Stimulated activated naive CD8-positive, alpha-beta T cell treated with anti-CD3 and anti-CD28 coated beads, Interleukin-15, Interleukin-2, amounts not matched to agents 100 U/mL and 50 U/mL, for 24 hours (primary cell): ENCODE measurements at regions not wholly inside any gene's neighbourhood (a gene's known extent, or its start where the extent isn't known, plus 50 kb on each side); places are given as distances from the start of the nearest gene placed in this dataset.

Experiments used
- ATAC-seq: fragments of 150-1000 bp; cut with Tn5 transposase; one replicate; pipeline ENCODE4 v1.10.0; 2021
- DNase-seq: peaks from one replicate; pipeline ENCODE4 v3.0.0; 2021

DNA sequence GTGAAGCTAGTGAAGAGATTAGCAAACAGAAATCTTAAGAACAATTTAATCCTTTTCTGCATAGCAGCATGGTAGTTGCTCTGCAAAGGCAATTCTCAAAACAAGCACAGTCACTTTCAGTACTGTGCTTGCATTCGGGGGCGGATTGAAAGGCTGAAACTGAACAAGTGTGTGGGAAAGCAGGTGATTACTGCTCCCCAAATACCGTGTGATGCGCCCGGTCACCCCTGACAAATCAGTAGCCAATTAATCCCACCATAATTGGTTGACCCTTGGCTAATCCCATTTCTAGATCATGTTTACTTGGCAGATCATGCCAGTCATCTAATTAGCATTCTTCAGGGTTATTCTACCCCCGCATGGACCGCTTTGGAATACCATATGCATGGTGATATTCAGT lies 76.5 kb upstream of the ADRB1 start:
- no peak for DNase-seq
- no peak for ATAC-seq

- ATAC-seq (no peak), DNase-seq (no peak)
Observed at GRCh38 chr10:113970641-113971040, 73.0 kb upstream of the ADRB1 start.

GRCh38 chr10:113971349-113971973 lies 72.2 kb upstream of the ADRB1 start:
- DNase-seq (no peak), ATAC-seq (no peak)

DNA sequence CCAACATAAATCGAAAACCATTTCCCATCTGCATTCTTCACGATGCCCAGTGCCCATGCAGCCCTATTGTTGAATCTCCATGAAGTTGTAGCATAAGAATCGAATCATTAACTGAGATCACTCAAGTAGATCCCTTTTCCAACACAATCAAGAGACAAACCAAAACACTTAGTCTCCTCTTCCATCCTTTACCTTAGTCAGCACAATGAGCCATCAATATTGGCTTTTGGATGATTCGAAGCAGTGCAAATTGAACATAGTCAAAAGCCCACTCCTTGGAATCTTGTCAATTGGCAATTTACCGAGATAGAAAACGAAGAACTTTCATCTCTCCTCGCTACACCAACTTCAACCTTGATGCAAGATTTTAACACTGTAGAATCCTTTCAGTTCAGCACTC lies 66.5 kb upstream of the ADRB1 start:
- ATAC-seq (no peak), DNase-seq (no peak)

DNA sequence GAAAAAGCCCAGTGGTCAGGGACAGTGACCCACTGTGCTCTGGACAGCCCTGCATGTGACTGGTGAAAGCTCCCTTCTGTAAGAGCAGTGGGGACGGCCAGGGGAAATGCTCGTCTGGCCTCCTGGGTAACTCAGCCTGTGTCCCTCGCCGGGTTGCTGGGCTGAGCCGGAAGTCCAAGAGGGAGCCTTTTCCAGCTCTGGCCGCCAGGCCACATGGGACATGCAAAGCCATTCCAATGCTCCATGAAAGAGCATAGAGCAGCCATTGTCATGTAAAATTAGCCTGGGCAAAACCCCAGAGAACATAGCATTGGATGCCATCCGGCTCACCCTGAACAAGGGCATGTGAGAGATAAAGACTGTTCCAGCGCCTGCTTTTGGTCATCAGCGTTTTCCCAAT lies 64.9 kb upstream of the ADRB1 start:
- no peak for ATAC-seq
- DNase-seq: no peak

DNA sequence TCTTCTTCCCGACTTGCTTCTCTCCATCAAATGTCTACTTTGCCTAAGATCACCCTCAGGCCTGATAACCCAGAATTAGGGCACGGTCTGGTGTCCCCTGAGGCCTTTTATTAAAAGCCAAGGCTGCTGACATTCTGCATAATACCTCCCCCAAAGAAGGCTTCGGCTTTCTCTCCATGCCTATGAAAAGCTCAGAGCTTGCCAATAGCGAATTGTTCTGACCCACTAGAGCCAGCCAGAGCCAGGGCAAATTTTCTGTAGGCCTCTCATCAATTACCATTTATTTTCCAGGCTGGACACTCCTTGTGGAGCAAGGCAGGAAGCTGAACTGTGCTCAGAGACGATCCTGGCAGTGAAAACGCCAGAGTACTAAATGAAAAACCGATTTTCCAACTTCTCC lies 64.3 kb upstream of the ADRB1 start:
- ATAC-seq: no peak
- DNase-seq: no peak

GRCh38 chr10:113980408-113981087 lies 63.1 kb upstream of the ADRB1 start:
- ATAC-seq: no peak
- DNase-seq: no peak

DNA sequence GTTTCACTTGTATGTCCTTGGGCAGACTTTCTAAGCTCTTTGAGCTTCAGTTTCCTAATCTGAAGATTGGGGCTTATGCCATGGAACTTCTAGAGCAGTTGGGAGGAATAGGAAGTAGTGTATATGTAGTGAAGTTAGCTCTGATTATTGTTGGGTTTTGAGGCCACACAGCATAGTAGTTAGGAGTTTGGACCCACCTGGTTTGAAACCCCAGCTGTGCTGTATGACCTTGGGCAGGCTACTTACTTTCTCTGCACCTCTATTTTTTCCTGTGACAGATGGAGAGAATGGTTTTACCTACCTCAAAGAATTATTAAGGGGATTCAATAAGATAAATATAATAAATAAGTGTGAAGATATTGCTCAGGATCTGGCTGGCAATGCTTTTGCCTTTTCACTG lies 61.4 kb upstream of the ADRB1 start:
- no peak for ATAC-seq
- DNase-seq: no peak

DNA sequence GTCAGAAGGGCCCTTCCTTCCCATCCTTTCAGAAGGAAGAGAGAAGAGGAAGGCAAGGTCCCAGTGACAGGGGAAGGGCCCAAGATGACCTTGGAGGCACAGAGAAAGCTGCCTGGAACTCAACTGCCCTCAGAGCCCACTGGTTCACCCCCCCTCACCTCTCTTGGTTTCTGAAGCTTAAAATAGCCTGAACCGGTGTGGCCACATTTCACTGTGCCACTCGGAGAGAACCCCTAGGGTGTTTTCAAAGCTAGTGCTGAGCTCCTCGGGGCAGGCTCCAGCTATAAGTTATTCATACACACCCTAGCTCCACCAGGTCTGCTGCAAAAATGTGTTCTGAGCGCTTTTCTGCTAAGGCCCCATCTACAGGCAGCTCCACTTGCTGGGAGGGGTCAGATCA lies 60.9 kb upstream of the ADRB1 start:
- ATAC-seq (no peak), DNase-seq (no peak)

DNA sequence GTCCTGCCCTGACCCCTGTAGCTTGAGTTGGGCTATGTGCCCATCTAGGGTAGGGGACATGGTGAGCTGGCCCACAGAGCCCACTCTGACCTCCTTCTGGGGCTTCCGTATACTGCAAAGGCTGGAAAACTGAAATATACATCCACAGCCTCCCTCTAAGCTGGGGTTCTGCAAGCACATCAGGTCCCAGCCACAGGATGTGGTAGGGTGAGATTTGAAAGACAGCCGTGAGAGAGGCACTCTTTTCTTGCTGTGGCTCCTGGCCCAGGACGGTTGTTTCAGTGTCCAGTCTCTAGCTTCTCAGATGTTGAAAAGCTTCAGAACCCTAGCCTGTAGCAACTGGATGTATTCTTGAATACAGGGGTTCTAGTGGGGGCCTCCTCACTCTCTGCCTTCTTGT lies 60.1 kb upstream of the ADRB1 start:
- no peak for ATAC-seq
- DNase-seq: no peak

GRCh38 chr10:113985297-113985844 lies 58.3 kb upstream of the ADRB1 start:
- DNase-seq (no peak), ATAC-seq (no peak)

GRCh38 chr10:113986316-113986715 lies 57.4 kb upstream of the ADRB1 start:
- ATAC-seq (no peak), DNase-seq (no peak)

DNA sequence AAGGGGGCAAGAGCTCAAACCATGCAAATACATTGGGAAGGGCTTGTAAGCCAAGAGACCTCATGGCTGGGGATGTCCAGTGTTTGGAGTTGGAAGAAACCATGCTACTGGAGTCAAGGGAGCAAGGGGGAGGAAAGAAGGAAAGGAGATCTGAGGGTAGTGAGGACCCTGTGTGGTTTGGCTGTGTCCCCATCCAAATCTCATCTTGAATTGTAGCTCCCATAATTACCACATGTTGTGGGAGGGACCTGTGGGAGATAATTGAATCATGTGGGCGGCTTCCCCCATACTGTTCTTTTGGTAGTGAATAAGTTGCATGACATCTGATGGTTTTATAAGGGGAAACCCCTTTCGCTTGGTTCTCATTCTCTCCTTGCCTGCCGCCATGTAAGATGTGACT lies 56.5 kb upstream of the ADRB1 start:
- no peak for DNase-seq
- no peak for ATAC-seq

DNA sequence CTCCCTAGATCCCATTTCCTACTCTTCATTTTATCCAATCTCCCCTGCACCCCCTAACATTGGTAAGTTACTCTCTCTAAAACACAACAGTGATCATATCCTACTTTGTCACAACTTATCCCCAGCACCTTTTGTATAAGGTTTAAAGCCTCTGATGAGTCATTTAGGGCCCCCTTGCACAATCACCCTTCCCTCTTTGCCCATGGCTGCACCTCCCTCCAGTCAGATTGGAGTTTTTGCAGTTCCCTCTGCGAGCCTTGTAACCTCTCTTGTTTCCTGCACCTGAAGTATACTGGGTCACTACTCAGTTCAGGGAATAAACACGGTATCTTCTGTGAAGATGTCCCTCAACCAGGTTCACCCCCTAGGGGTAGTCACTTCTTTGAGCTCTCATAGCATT lies 55.9 kb upstream of the ADRB1 start:
- ATAC-seq: no peak
- peak; percentile 12 for DNase-seq

DNA sequence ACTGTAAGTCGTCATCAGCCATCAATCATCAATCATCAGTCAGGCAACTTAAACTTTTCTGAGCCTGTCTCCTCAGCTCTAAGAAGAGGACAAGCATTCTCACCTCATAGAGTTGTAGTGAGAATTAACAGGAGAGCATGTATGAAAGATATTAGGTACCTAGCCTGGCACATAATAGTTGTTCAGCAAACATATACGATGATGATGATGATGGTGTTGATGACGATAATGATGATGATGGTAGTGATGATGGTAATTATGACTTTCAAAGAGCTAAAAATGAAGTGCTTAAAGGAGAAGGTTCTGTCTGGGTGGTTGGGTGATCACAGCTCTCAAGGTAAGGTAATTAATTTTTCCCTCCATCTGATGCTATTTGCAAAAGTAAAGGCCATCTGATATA lies 55.1 kb upstream of the ADRB1 start:
- no peak for DNase-seq
- ATAC-seq: no peak

- peak; percentile 63 for DNase-seq
- ATAC-seq: peak; percentile 33
Observed at GRCh38 chr10:113991091-113991860, 52.4 kb upstream of the ADRB1 start.

DNA sequence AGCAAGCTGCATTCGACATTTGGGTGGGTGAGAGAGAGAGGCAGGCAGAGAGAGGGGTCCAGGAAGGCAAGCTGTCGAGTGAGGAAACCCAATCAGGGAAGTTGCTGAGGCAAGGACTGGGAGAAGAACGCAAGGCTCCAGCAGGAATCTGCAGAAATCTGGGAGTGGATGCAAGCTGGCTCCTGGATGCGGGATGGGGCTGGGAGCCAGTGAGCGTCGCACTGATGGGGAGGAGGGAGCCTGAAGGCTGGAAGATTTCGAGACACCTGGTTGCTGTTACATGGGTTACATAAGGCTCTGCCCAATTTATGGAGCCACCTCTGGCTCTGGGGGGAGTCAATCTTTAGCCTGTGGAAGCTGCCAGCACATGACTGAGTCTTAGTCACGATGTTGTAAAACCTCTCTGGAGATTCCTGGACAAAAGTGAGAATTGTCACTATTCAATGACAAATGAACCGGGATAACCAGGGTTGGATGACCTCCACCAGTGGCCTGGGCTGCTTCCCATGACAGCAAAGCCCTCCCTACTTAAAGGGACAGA lies 51.1 kb upstream of the ADRB1 start:
- ATAC-seq (no peak), DNase-seq (no peak)

GRCh38 chr10:113993489-113993991 lies 50.1 kb upstream of the ADRB1 start:
- no peak for ATAC-seq
- no peak for DNase-seq
